NCI-H2196 treated with DMSO at 0.1 percent for 48 hours (cell line): ENCODE measurements at regions not wholly inside any gene's neighbourhood (a gene's known extent, or its start where the extent isn't known, plus 50 kb on each side); places are given as distances from the start of the nearest gene placed in this dataset.

Source experiments
- DNase-seq: peaks from one replicate; lab custom pipeline; 2025; ENCODE audit not compliant: unreplicated experiment; lab: John Stamatoyannopoulos, UW

DNA sequence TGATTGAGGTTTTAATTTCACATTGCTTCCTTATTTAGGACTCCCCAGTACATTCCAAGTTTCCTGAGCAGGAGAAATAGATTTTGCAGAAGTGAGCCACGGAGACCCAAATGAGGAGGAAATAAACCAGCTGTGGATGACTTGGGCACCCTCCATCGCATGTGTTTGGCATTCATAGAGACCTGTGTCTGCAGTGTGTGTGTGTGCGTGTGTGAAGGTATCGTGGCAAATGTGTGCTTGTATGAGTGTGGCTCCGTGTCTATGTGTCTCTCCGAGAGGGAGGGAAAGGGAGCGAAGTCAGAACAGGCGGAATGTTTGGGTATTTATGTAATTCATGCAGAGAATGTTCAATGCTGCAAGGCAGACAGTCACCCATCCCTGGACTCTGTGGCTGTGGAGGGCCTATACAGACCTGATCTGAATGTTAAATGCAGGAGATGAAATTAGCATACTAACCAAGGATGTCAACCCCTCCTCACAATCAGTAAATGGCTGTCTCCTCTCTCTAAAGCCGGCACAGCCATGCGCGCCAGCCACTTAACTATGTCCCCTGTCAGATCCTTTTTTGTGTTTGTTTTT is 186.0 kb upstream of the ZFHX3 start:
- no peak for DNase-seq

DNA sequence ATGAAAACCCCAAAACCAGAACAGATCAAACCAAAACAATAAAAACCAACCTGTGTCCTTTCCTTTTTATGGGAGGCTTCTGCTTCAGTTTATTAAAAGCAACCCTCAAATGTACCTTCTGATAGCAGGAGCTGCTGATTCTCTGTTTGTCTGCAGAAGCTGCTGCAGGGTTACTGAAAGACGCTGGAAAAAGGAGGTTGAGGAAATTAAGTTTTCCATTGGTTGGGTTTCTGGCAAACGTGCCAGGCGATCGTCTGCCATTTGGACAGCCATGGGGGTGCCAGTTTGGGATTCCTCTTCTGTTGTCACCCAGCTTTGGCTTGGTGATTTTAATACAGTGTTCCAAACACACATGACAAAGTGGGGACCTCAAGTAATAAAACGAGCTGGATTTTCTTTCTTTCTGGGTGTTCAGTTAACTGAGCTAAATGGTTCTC is 185.4 kb upstream of the ZFHX3 start:
- DNase-seq = no peak

DNA sequence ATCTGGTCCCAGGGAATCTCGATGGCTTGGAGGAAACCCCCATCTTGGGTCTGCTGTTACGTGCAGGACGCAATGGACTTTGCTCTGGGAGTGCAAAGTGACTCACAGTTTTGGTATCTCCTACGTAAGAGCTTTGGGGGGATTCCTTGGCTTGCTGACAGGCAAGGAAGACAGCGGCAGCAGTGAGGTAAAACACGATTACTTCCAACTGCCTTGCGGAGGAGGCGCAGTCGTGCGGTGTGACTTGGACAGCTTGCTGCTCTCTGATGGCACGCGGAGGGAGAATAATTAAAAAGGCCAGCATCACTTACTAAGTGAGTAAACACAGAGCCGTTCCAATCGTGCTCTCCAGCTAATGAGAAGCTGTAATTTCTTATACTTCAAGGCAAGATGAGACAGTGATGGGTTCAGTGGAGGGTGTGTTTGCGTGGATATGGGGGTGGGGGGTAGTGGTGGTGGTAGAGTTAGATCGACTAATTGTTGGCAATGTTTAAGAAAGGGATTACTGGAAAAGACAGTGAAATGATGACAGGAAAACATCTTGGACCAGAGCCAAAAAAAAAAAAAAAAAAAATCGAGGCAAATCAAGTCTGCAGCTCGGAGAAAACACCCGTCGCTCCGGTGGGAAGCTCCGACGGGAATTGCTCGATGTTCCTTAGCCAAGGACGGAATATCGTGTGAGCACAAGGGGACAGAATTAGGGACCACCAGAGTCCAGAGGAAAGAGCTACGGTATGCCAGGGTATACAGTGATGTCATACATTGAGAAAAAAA is 184.8 kb upstream of the ZFHX3 start:
- DNase-seq = no peak

DNA sequence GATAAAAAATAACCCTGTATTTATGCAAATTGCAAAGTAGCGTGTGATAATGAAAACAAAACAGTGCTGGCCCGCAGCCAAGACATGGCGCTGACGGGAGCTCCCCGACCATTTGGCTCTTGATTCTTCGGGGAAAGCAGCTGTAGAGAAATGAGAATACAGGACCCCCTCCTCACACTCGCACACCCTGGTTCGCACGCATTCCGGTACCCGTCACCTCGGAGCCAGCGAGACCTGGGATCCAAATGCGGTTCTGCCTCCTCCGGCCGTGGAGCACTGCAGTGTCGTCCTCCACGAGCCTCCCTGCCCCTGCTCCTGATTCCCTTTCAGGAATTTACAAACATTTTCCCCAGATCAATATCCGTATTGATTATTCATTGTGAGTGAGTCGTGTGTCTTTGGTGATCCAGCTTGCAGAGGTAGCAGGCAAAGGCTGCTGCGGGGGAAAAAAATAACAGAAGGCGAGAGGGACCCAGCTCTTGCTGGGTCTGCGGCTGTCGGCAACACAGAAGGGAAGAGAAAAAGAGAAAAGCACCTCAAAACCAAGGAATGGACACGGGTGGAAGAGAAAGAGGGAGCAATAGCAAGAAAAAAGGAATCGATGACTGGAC is 184.1 kb upstream of the ZFHX3 start:
- DNase-seq = no peak

DNA sequence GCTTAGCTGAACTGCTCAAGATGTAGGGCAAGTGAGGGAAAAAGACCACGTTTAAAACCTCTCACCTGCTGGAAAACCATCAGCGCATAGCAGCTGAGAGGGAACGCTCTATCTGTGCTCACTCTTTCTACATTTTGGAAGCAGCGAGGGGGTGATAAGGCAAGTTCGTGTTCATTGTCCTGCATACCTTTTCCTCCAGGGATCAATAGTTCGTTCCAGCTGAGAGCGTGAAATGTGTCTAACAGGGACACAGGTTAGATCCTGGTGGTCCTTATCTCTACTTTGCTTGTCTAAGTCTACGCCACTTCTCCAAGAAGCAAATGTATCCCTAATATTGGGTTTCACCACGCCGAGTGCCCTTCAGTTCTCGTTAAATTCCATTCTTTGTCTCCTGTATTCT is 183.5 kb upstream of the ZFHX3 start:
- no peak for DNase-seq

DNA sequence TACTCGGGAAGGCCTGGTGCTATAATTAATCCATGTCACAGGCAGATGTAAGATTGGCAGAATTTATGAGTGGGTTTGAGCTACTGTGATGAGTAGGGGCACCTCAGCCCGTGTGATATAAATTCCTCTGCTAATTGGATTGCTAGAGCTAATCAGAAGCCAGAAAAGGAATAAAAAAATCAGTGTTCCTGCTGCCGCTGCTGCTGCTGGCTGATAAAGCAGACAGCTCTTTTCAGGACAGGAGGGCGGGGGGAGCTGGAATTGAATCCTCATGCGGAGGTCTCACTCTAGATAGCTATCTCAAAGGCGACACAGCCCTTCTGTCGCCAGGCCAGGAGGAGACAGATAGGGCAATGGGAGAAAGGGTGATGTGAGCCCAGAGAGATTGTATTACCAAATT is 182.7 kb upstream of the ZFHX3 start:
- DNase-seq = no peak

DNA sequence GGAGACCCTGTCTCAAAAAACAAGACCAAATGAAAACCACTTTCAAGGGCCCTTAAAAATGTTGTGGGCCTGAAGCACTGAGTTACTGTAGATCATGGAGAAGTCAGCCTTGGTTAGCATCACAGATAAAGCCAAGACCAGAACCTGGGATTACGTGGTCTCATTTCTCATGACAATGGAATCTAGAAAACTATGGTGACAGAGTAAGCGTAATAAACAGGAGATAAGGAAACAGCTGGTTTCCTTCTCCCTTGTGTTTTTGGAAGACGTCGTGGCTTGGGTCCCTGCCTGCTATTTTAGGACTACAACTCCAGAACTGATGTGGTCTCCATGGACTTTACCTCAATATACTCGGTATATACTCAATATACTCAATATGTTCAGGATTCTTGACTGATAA is 180.7 kb upstream of the ZFHX3 start:
- DNase-seq = no peak

DNA sequence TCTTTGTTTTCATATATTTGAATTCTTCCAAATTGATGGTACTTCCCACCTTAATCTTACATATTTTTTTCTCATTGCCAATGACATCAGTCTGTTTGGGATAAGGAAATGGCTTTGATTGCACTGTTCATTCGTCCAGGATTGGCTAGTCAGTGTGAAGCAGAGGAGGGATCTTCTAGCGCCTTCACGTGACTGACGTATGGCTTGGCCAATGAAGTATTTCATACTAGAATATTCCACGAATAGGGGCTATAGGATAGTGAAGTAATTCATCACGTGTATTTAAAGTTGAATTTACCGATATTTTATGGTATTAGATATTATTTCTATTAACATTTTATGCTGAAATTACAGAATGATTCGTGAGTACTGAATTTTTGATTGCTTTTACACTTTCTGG is 178.7 kb upstream of the ZFHX3 start:
- no peak for DNase-seq

DNA sequence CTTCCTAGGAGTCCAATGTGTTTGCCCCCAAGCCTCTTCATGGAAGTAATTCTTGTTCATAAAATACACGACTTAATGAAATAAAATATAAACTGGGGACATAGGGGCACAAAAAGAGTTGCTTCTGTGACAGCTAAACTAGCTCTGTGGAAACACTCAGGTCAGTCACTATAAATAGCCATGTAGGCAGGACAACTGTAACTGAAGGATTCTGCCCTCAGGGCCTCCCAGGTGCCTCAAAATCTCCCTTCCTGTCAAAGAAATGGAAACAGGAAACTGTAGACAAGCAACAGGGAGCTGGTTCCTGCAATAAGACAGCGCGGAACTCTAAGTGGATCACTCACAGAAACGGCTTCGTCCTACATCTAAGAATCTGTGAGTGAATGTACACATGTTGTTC is 178.1 kb upstream of the ZFHX3 start:
- no peak for DNase-seq

DNA sequence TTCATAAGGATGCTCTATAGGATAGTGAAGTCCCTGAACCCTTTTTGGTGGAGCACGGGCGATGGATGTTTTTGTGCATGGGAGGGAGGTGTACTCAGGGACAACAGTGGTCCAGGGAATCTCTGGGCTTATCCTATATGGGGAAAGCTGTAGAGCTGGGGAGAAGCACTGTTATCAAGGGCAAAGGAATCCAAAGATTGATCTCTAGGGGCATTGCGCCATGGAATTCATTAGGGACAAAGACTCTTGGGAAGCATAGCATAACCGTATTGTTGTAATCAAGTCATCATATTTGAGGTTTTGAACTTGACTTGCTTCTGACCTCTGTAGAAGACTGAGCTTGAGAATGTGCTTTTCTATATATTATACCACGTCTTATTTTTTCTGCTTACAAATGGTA is 172.9 kb upstream of the ZFHX3 start:
- no peak for DNase-seq

DNA sequence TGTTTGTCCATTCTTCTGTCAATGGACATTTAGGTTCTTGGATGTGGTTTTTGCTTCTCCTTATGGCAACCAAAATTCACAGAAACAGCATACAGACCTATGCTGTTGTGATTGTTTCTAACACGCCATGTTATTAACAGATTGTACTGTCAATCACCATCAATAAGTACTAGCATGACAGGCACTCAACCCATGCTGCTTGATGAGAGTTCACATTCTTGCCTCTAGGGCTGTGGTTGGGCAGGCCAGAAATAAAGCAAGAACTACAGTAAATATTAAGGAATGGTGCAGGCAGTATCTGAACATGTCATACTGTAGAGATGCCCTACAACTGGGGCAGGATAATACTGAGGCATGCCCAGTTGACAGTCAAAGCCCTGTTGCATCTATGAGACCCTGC is 171.2 kb upstream of the ZFHX3 start:
- DNase-seq = no peak

DNA sequence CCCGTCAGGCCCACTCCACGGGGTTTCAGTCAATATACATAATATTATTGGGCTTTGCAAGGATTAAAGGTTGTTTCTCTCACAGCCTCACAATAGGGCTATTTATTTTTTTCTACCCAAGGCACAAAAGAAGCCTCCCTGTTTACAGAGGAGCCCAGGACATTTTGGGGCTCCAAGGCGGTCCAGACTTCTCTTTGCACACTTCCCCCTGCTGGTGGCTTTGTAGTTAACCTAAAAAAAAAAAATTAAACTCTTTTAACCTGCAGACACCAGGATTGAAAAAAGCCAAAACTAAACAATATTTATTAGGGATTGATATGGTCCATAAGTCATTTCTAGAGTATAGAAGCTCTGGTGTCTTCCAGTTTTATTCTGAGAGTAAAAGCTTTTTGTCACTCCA is 169.7 kb upstream of the ZFHX3 start:
- no peak for DNase-seq

DNA sequence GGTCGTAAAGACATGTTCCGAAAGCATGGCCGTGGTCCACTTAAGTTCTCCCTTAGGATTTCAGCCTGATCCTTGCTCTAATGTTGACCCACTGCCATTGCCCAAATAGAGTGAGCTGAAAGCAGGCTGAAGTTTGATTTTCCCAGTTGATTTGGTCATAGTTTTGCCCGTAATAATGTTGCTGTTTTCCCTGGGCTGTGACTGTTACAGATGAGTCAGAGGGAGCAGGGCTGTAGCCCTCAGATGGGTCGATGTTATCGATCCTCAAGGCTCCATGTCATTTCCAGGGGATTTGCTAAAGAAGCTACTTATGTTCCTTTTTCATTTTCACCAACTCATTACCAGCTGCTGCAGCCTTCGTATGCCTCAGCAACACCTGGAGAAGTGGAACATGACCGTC is 169.0 kb upstream of the ZFHX3 start:
- no peak for DNase-seq

DNA sequence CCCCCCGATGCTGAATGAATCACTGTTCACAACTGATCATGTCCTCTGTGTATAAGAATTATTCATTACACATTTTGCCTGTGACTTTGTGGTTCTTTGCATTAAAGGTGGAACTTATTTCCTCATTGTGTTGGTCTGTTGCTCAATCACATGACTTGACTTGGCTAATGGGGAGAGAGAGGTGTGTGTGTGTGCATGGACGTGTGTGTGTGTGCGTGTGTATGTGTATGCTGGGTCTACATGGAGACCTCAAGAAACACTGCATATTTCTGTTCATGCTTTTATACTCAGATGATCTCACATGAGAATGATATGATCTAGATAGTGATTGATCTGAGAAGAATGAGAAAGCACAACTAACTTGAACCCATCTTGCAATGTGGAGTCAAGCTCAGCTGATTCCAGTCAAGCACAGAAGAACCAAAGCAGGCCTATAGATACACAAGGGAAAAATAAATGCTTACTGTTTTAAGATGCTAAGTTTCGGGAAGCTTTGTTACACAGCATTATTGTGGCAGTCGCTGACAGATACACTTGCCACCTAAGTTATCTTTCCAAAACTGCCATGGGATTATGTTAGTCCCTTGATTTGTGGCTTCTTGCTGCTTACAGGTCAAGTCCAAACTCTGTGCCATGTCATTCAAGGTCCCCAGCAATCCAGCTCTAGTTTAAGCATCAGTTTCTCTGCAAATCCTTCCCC is 167.9 kb upstream of the ZFHX3 start:
- DNase-seq = no peak

DNA sequence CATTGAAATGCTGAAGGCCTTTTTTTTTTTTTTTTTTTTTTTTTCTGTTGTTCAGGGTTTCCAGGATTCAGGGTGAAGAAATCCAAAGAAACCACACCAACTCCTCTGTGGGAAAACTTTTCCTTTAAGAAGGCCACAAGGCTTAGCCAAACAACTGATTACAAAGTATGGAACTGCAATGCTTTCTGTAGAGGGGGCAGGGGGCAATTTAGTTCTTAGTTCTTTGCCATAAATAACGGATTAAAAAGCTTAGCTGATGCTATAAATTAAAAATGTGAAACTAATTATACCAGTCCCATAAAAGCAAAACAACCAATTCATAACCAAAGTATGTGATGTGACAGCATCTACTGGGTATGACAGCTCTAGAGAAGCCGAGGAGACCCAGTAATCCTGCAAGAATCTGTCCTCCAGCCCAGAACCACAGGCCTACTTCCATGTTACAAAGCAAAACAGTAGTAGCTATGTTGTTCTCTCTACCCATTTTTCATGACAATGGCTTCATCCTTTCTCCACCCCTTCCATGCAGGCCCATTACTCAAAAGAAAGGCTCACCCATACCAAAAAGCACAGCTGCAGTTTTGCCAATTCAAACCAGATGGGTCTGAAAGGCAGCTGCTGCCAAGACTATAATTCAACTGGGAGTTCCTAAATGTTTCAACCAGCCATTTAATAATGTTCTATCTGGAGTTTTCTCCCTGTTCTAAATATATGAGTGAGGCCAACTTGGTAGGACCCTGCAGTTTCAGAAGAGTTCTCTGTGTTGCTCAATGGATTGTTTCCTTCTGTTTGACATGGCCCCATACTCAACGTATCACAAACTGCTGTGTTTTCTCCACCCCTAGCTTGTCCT is 167.1 kb upstream of the ZFHX3 start:
- no peak for DNase-seq

DNA sequence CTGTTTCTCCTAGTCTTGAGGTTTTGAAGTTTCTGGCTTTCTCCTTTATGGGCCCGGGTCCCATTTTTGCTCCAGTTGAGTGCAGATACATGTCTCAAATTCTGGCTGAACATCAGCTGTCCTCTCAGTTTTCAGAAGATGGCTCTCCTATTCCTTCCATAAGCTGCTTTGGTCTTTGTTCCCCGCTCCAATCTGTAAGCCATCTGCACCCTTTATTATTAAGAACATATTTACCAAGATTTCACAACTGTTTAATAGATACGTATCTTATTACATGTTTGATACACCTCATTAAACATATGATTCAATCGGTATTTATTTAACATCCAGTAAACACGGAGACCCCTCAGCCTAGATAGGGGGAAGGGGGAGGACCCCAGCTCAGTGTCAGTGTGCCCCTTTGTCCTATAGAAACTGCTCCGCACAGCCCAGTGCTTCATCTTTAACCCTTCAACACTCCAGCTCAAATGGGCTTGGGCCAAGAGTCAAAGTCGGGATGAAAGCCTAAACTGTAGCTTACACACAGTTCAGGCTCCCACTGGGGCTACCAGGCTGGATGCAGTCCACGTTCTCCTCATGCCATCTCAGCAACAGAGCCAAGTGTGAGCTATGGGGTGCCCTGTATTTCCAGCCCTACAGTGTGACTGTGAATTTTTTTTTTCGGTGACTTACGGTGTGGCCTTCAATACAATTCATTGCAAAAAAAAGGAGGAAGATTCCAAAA is 166.0 kb upstream of the ZFHX3 start:
- DNase-seq = peak; percentile 74

DNA sequence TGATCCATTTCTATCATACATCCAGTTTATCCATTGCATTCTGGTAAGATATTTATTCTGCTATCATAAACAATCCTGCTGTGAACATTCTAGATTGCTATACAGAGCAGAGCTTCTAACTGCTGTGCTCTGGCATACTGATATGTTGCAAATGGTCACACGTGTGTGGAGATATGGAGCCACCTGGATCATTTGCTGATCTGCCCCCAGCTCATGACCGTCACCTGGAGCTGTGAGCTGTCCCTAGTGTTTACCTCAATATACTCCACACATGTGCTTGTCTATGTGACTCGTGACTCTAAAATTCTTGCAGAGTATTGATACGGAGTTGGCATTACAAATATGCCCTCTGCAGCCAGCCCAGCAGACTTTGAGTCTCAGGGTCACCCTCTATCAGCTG is 164.5 kb upstream of the ZFHX3 start:
- no peak for DNase-seq

DNA sequence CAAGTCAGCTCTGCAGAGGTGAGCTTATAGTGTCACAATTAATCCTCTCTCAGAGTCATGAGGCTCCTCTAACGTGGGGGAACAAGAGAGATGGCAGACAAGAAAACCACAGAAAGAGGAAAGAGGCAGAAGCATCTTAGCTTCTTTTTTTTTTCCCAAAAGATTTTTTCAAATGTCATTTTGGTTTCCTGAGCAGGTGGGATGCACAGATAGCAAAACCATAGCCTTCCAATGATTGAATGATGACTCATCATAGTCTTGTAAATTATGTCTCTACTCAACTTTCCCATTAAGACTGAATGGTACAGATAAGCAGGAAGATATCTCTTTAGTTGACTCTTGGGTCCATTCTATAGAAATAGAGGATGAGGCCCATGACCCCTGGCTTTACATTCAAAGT is 162.8 kb upstream of the ZFHX3 start:
- no peak for DNase-seq

DNA sequence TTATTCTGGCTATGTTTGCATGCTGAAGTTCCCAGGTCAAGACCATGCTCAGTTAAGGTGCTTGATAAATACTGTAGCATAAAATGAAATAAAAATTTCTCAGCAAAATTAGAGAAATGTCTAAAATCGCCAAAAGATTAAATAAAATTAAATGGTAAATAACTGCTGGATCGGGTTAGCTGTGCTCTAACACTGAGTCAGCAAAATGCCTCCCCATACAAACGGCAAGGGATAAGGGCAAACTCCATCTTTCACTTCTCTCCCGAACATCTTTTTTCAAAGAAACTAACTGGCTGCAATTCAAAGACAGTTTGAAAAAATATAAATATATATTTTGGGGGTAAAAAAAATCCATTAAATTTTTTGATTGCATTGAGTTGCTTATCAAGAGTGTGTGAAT is 162.2 kb upstream of the ZFHX3 start:
- no peak for DNase-seq

DNA sequence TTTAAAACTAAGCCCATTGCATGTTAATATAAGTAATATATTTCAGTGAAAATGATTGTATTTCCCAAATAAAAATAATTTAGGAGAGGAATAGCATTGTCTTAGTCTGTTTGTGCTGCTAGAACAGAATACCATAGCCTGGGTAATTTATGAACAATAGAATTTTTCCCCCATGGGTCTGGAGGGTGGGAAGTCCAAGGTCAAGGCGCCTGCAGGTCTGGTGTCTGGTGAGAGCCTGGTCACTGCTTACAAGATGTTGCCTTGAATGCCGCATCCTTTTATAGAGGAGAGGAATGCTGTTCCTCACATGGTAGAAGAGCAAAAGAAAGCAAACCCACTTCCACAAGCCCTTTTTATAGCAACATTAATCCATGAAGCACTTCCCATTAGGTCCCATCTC is 161.3 kb upstream of the ZFHX3 start:
- DNase-seq = no peak
